ENCODE measurements at regions not wholly inside any gene's neighbourhood (a gene's known extent, or its start where the extent isn't known, plus 50 kb on each side); places are given as distances from the start of the nearest gene placed in this dataset.

DNA sequence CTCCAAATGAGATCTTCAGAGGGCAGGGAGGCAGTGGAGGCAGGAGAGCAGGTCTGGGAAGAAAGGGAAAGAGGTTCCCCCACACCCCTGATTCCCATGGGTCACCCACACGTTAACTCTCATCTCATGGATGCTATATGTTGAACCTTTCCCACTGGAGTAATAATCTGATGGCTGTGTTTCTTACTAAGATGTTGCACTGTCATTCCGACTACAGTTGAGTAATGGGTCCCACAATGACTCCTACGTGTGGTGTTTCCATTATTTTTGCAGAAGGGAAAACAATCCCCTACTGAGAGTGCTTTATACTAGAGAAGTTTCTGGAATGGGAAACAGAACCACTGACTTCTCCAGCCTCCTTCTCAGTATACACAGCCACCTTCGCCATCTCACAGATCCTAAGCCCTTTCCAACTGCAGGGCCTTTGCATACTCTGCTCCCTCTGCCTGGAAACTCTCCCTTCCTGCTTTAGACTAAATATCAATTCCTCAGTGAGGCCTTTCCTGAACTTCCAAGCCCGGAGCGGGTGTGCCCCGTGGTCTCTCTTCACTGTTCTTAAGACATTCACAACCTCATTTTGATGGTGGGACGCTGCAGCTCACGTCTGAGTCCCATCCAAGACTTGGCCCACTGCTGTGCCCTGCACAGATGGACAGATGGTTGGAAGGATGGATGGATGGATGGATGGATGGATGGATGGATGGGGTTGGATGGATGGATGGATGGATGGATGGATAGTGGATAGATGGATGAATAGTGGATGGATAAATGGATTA is 238.6 kb upstream of the PMEPA1 start:
- TF ChIP-seq, protein P1, sequence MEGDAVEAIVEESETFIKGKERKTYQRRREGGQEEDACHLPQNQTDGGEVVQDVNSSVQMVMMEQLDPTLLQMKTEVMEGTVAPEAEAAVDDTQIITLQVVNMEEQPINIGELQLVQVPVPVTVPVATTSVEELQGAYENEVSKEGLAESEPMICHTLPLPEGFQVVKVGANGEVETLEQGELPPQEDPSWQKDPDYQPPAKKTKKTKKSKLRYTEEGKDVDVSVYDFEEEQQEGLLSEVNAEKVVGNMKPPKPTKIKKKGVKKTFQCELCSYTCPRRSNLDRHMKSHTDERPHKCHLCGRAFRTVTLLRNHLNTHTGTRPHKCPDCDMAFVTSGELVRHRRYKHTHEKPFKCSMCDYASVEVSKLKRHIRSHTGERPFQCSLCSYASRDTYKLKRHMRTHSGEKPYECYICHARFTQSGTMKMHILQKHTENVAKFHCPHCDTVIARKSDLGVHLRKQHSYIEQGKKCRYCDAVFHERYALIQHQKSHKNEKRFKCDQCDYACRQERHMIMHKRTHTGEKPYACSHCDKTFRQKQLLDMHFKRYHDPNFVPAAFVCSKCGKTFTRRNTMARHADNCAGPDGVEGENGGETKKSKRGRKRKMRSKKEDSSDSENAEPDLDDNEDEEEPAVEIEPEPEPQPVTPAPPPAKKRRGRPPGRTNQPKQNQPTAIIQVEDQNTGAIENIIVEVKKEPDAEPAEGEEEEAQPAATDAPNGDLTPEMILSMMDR (IDR thresholded peaks at IDR 0.05 in 8 of 11, conservative IDR thresholded peaks at IDR 0.05 in 3 of 11), result no peak
- TF ChIP-seq POLR2A (IDR thresholded peaks at IDR 0.05) (no peak), POLR2AphosphoS5 (IDR thresholded peaks at IDR 0.05) (no peak)
